ENCODE measurements at regions not wholly inside any gene's neighbourhood (a gene's known extent, or its start where the extent isn't known, plus 50 kb on each side); places are given as distances from the start of the nearest gene placed in this dataset.

- TF ChIP-seq CTCF (IDR thresholded peaks at IDR 0.05; ENCODE audit: low read depth, low read length) = no peak
- no peak overlapping the region for H3K4me3 ChIP-seq (replicated peaks in 1 of 2; ENCODE audit: low read depth in 2 of 2, low read length in 2 of 2)
- DNase-seq (ENCODE audit: low read depth in 2 of 2) = no peak
These were observed 59.5 kb upstream of the HES1 start for GRCh38 chr3:194076475-194076874.

GRCh38 chr3:194077602-194078001 lies 58.3 kb upstream of the HES1 start:
- no peak for TF ChIP-seq CTCF (IDR thresholded peaks at IDR 0.05; ENCODE audit: low read depth, low read length)
- DNase-seq (ENCODE audit: low read depth in 2 of 2) = no peak
- H3K4me3 ChIP-seq (replicated peaks in 1 of 2; ENCODE audit: low read depth in 2 of 2, low read length in 2 of 2) = no peak overlapping the region

GRCh38 chr3:194078045-194078821 lies 57.7 kb upstream of the HES1 start:
- H3K4me3 ChIP-seq (replicated peaks in 1 of 2; ENCODE audit: low read depth in 2 of 2, low read length in 2 of 2) = no peak overlapping the region
- no peak for DNase-seq (ENCODE audit: low read depth in 2 of 2)
- no peak for TF ChIP-seq CTCF (IDR thresholded peaks at IDR 0.05; ENCODE audit: low read depth, low read length)

DNA sequence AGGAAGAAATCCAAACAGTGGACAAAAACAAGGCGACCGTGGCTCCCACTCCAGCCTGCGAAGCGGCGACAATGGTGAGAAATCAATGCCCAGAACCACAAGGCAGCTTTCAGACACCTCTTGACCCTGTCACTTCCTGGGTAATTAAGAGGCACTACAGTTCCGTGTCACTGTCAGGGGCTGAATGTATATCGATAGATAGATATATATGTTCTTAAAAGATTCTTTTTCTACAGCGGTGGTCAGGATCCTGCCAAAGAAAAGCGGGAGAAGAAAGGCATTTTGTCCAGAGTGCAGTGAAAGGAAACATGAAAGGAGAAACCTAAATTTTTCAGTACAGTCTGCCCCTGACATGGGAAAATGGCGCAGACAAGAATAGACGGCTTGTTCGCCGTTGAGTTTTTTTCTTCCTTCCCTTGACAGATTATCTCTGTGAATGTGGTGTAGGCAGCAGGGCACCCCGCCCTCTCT lies 56.2 kb upstream of the HES1 start:
- no peak for TF ChIP-seq CTCF (IDR thresholded peaks at IDR 0.05; ENCODE audit: low read depth, low read length)
- DNase-seq (ENCODE audit: low read depth in 2 of 2) = no peak
- no peak overlapping the region for H3K4me3 ChIP-seq (replicated peaks in 1 of 2; ENCODE audit: low read depth in 2 of 2, low read length in 2 of 2)

DNA sequence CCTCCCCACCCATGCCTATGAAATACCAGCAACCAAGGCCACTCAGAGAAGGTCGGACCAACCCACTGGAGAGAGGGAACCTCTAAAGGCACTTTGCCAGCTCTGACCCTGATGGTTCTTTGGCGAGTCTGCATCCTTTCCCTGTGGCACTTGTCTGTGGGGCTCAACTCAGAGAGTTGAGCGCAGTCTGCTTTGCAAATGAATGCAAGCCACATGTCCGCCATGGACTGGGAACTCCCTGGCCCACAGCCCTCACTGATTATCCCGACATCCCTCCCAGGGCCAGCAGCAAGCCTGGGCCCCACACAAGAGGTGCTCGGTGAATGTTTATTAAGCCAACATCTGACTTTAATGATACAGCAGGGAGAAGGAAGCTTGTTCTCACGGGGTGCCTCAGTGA lies 55.5 kb upstream of the HES1 start:
- TF ChIP-seq CTCF (IDR thresholded peaks at IDR 0.05; ENCODE audit: low read depth, low read length) = no peak
- H3K4me3 ChIP-seq (replicated peaks in 1 of 2; ENCODE audit: low read depth in 2 of 2, low read length in 2 of 2) = no peak overlapping the region
- DNase-seq (ENCODE audit: low read depth in 2 of 2) = no peak

DNA sequence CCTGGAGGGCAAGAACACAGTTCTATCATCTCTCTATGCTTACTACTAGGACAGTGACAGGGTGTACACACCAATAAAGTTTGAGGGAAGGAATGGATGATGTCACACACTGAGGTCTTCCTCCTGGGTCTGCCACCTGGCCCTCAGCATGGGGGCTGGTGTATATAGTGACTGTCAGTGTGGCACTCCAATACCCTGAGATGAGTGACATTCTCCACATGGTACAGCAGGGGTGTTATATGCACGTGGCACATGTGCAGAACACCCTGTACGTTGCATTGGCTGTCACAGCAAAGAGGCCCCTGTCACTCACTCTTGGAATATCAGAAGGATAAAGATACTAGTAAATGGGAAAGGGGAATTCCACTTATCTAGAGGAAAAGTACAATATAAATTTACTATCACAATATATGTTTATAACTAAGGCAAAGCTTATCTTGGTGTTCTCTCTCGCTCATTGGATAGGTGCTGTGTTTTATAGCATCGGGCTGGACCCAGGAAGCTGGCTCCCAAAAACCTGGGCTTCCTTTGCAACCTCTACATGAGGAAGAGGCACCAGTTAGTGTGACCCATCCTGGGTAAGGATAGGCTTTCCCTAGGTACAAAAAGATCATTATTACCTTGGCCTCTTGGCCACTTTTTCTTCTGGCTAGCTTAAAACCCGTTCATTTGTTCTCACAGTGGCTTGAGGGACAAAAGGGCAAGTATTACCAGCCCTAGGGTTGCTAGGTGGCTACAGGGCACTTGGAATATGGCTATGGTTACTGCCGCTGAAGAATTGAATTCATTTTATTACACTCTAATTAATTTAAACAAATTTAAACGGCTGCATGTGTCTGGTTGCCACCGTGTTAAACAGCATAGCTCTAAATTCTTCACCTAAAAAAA lies 54.8 kb upstream of the HES1 start:
- DNase-seq (ENCODE audit: low read depth in 2 of 2) = no peak
- TF ChIP-seq CTCF (IDR thresholded peaks at IDR 0.05; ENCODE audit: low read depth, low read length) = no peak
- no peak overlapping the region for H3K4me3 ChIP-seq (replicated peaks in 1 of 2; ENCODE audit: low read depth in 2 of 2, low read length in 2 of 2)
